Left lobe of liver (tissue), 2 donors: ENCODE measurements at regions not wholly inside any gene's neighbourhood (a gene's known extent, or its start where the extent isn't known, plus 50 kb on each side); places are given as distances from the start of the nearest gene placed in this dataset.

Experiments
- ATAC-seq: fragments of 200-7000 bp; cut with Tn5 transposase; one replicate; pipeline ENCODE4 v1.9.1; 2020; ENCODE audit warnings: mild to moderate bottlenecking, moderate library complexity
- DNase-seq: peaks from one replicate; pipeline ENCODE4 v3.0.0-alpha.2; 2020; ENCODE audit warnings: low spot score
- donor health status: DM: no; HTN: no; CAD: no; lungs with moderate emphysema.
- donor health status: DM: no; HTN: yes; CAD: no.

DNA sequence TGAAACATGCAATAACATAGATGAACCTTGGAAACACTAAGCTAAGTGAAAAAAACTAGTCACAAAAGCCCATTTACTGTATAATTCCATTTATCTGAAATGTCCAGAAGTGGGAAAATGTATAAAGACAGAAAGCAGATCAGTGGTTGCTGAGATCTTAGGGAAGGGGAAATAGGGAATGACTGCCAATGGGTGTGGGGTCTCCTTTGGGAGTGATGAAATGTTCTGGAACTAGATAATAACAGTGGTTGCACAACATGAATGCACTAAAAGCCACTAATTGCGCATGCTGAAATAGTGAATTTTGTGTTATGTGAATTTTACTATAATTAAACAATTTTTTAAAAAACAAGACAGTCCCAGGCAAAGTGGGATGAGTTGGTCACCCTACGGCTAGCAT, 472.8 kb downstream of the CCDC171 start:
- ATAC-seq: no peak
- no peak for DNase-seq

DNA sequence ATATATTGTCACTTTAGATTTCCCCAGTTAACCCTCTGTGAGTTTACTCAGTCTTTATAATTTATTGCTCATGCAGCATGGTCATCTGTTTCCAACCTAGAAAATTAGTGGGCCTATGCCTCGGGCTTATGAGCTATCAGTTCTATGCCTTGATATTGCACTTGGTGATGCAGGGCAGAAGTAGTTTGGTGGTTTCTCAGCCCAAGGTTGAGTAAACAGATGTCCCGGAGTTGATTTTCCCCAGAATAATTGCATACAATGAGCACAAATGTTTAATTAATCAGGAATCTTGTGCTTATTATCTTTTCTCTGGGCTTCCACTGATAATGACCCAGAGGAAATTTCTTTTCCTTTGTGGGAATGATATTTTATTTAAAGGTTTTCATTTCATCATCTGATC, 474.0 kb downstream of the CCDC171 start:
- no peak for ATAC-seq
- DNase-seq: no peak

DNA sequence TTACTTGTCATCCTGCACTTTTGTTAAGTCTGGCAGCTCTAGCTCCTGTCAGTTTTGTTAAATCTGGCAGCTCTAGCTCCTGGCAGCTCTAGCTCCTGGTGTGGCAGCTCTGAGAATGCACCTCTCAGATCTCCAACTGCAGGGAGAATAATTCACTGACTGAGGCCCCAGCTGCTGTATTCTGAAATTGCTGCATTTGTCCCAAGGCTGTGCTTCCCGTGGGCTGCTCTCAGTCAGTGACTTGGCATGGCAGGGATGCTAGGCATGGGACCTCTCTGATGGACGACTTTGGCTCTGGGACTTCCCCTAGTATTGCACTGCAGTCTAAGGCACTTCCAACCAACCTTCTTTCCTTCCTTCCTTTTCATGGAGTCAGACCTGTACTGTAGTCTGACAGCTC, 475.7 kb downstream of the CCDC171 start:
- DNase-seq: no peak
- no peak for ATAC-seq

DNA sequence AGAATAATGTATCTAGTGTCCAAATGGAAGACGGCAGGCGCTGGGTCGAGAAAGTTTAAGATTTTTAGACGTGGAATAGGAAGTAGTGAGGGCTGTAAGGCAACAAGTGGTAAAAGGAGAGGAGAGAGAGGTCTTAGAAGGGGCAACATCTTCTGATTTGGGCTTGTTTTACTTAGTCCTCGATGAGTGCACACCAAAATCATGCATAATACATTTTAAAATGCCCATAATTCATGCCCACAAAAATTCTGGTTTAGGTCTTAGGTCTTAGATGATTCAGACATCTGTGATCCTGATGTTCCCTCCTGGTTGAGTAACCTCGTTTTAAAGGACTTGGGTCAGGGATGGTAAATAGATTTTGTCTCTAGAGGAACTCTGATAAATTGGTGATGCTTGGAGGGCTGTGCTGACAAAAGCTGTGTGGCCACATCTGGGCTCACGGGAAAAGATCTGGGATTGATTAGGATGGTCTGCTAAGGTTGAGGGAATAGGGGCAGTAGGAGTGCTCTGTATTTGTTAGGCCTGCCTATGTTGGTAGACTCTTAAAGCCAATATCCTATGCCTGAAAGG, 476.3 kb downstream of the CCDC171 start:
- no peak for ATAC-seq
- DNase-seq: no peak

DNA sequence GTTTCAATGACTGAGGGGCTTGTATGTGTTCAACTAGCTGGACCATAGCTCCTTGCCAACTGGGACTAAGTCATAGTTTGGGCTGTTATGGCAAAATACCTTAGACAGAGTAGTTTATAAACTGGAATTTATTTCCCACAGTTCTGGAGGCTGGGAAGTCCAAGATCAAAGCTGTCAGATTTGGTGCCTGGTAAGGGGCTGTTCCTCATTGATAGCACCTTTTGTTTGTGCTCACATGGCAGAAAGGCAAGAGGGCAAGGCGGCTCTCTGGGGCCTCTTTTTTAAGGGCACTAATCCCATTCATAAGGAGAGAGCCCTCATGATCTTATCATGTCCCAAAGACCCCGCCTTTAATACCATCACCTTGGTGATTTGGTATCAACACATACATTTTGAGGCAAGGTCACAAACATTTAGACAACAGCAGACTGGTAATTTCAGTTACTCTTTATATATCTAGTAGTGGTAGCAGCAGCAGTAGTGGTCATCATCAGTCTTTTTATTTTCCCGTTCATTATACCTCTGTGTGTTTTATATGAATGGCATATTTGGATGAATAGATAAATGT, 477.0 kb downstream of the CCDC171 start:
- no peak for DNase-seq

DNA sequence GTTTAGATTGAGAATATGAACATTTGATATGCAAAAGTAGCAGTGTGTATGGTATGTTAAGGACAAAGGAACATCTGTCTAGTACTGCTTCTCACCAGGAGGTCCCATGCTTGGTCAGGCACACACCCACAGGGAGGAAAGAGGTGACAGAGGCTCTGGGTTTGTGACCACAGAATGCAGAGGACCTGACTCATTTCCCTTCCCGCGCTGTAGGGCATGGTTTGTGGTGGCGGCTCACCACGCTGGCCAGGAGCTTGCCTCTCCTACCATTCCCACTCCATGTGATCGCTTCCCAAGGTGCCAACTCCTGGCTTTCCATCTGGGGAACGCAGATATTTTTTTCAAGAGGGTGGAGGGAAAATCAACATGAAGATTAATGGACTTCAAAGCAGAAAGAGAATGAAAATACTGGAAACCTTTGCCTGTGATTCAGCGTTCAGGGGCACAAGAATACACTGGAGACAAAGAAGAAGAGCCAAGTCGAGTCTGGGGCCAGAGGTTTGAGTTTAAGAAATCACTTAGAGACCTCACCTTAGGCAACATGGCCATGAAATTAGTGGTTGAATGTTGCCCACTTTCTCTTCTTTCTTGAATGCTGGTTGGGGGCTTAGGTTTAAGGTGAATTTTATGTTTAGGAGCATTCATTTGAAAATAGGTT, 477.8 kb downstream of the CCDC171 start:
- ATAC-seq (no peak), DNase-seq (no peak)

More for the DNA sequence above, 477.0 kb downstream of the CCDC171 start:
- no peak for ATAC-seq

DNA sequence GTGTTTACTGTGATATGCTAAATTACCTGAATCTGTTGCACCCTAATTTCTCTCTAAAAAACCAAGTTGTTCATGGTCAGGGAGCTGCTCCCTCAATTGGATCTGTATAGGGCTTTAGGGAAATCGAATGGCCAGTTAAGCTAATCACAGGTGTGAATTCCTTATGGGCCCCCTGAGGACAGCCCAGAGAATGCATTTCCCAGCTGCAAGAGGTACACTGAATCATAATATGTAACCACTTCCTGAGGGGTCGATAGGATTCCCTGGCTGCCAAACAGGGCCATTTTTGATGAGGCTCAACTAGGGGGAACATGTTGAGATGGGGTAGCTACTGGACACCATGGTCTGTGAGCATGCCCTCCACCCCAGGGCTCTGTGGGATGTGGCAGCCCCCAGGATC, 478.6 kb downstream of the CCDC171 start:
- DNase-seq: no peak
- ATAC-seq: no peak

DNA sequence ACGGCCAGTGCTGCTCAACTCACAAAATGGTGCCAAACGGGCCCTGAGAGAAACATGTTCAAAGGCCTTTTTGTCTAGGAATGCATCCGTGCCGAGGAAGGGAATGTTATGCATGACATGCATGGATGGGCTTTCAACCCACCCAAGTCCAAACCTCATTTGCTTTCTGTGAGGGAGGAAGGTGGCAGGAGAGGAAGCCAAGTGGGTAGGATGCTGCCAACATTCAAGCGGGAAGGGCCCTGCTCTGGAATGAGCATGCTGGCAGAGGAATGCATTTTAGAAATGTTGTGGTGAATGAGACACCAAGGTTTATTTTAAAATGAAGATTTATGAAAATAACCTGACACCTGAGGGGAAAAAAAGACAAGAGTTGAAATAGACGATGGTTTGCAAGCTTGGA, 479.1 kb downstream of the CCDC171 start:
- ATAC-seq (no peak), DNase-seq (no peak)

DNA sequence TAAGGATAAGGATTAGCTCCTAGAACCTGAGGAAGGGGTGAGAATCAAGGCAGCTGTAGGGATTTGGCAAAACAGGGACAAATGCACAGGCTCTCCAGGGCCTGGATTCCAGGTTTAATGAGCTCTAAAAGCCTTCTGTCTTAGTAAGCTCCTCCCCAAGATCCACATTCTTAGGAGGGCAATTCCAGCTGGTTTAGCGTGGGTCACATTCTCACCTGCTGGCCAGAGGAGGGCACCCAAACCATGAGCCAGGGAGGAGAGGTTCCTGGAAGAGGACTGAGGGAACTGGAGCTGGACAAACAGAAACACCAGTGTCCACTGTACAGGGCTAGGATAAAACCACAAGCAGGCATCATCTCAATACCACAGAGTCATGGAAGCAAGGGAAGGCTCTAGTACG, 480.0 kb downstream of the CCDC171 start:
- DNase-seq: no peak

DNA sequence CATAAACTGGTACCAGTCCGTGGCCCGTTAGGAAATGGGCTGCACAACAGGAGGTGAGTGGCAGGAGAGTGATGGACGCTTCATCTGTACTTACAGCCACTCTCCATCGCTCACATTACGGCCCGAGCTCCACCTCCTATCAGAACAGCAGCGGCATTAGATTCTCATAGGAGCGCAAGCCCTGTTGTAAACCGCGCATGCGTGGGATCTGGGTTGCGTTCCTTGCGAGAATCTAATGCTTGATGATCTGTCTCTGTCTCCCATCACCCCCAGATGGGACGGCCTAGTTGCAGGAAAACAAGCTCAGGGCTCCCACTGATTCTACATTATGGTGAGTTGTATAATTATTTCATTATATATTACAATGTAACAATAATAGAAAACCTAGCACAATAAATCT, 480.4 kb downstream of the CCDC171 start:
- DNase-seq (no peak), ATAC-seq (no peak)

More for the DNA sequence above, 480.0 kb downstream of the CCDC171 start:
- no peak for ATAC-seq

DNA sequence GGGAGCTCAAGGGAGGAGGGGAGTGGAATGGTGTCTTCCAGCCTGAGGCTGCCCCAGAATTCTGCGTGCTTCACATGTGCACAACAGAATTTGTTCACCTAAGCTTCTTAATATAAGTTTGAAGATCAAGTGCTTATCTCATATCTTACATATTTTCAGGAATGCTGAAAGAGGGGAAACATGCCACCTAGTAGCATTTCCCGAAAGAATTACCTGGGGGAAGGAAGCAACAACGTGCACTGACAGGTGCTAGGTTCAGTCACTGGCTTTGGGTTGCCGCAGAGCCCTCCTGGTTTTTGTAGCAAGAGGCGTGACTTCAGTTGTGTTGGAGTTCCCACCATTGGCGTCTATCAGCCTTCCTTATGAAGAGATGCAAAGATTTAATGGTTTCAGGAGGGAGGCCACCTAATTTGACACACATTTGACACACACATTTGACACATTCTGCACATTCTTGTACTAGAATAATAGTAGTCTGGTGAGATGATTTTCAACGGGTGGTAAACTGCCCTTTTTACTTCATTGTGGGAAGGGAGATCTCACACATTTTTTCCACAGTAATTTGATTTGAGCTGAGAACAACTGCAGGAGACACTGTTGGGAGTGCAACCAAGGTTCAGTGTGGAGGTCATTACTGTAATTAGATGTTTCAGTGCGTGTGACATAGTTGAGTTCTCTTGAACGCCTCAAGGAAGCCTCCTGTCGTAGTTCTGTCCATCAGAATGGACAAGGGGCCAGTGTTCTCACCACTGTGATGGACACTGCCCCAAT, 481.3 kb downstream of the CCDC171 start:
- DNase-seq: no peak
- ATAC-seq: no peak

DNA sequence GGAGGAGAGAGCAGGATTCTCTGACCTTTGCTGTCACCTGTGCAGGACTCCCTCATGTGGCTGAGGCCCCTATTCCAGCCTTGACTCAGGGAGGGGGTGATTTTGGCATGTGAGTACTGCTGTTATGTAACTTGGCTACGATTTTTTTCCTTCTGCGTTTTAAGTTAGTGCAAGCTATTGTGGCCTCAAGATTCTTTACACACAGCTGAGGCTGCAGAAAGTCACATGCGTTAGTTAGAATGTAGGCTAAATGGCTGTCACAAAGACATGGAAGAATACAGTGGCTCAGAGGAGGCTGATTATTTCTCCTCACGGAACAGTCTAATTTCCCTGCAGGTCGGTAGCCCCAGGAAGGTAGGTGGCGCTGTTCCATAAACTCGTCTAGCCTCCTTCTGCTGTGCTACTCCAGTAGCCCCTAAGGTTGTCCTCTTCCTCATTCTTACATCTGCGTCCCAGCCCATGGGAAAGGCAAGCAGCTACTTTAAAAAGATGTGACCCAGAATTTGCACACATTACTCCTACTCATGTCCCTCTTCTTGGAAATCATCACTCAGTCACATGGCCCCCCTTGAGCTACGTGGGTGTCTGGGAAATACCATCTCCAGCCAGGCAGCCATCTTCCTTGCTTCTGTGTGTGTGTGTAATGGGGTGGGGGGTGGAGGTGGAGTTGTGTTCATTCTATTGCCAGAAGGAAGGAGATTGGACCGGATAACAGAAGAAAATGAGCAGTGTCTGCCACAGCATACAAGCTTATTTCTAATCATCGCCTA, 486.6 kb downstream of the CCDC171 start:
- DNase-seq: no peak
- peak; percentile 28 for ATAC-seq

DNA sequence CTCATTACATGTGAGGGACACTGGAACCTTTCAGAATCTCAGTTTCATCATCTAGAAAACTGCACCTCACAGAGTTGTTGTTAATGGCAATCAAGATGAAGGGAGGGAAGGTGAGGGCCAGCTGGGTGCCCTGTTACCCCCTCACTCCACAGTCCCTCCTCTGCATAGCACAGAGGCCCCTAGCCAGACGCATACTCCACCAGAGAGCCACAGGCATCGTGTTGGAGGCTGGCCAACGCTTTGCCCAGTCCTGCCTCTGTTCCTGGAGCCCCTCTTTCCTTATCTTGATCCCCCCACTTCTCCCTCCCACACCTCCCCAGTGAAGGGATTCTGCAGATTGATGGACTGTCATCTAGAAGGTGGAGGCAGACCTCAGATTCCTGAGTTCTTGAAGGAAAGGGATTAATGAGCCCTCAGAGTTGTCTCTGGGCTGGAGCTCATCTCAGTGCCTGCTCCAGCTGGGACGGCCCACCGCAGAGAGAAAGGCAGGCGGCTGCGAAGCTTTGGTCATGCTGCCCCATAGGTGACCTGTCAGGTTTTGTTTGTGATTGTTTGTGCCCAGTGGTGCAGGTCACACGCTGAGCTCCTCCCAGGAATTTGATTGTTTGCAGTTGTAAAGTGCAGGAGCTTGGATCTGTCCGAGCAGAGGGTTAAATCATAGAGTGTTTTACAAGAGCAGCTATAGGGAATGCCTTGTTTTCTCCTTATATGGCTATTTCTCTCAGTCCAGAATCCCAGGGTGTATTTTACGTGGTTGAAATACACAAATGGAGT, 487.3 kb downstream of the CCDC171 start:
- ATAC-seq (no peak), DNase-seq (no peak)

DNA sequence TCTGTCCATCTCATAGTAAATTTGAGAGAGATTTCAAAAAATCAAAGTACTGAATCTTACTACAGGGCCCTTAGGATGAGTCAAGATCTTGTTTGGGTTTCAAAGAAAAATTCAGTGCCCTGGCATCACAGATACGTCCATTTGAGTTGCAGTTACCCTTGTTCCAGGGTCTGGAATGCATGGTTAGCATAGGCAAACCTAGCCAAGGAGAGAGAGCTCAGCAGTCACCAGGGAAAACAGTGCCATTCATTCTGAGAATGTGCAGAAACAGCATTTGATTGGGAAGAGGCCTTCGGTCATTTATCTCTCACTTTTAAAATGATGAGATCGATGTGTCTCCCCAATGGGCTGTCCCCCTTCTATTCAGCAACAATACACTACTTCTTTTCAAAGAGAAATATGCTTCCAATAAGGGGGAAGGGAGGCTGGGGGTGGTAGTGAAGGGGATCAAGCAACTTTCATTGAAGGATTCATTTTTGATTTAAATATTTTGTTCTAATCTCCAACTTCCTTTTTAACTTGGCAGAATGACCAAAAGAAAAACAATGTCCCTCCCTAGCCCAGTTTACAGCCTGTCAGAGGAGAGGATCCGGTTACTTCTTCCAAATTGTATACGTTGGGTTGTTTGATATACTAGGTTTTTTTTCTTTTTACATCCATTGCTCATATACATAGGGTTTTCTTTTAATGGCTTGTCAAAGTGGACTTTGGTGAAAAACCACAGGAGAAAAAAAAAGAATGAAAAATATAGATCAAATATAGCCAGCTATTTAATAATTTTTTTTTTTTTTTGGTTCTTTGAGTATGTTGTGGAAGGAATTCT, 491.1 kb downstream of the CCDC171 start:
- ATAC-seq: no peak
- DNase-seq: no peak

DNA sequence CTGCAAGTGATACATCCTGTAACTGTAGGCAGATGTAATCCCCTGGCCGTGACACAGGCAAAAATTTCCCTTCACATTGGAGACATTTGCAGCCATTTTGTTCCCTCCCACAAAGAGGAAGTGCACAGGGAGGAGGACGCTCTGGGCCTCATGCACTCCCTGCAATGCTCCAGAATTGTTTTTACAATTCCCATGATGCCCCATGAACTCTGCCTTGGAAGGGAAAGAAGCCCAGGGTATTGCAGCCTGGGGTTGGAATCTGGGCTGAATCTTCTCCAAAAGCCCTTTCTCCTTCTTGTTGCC, 491.7 kb downstream of the CCDC171 start:
- DNase-seq (no peak), ATAC-seq (no peak)

DNA sequence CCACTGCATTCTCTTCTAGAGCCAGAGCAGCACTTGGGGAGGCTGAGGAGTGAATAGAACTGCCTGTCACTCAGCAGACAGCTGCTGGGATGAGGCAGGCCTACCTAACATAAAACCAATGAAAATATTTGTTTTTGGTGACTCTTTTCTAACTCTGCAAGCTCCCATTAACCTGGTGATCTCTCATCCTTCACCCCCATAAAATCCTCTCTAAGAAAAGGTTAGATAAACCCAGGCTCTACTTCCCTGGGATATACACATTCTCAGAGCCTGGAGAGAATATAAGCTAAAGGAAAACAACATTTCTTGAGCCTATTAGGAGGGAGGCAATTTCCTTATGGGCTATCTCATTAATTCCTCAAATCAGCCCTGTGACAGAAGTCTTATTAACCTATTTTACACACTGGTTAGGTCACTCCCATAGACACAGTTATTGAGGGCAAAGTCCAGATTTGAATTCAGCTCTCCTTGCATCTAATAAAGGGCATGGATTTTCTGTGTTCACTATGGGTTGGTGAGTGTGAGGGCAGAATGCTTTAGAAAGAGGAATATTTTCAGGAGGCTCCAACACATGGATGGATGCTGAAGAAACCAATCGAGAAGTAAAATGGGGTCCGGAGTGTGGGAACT, 492.9 kb downstream of the CCDC171 start:
- no peak for ATAC-seq
- DNase-seq: no peak

DNA sequence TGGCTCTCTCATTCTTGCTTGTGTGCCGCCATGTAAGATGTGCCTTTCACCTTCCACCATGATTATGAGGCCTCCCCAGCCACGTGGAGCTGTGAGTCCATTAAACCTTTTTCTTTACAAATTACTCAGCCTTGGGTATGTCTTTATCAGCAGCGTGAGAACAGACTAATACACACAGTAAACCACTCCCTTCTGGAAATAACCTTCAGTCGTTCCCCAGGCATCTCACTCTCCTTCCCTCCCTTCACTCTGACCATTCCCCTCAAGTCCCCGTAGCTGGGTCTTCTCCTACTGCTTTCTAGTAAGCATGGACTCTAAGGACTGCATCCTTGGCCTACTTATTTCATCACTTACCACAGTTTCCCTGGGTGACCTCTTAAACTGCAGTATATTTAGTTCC, 493.9 kb downstream of the CCDC171 start:
- ATAC-seq (no peak), DNase-seq (no peak)

DNA sequence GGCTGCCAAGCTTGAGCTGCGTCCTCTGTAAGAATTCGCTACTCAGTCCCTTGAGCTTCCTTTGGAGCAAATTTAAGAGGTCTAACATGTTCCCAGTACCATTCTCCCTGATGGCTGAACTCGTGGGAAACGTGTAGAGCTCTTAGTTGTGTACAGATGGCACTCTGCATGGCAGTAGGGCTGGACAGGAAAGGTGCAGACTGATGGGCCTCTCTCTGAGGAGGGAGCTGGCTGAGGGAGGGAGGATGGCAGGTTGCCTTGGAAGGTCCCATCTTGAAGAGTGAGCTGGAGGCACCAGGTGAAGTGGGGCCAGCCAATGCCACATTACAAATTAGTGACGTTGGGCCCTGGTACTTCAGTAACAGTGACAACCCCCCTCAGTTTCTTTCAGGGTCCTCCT, 495.3 kb downstream of the CCDC171 start:
- no peak for DNase-seq
- ATAC-seq: no peak

DNA sequence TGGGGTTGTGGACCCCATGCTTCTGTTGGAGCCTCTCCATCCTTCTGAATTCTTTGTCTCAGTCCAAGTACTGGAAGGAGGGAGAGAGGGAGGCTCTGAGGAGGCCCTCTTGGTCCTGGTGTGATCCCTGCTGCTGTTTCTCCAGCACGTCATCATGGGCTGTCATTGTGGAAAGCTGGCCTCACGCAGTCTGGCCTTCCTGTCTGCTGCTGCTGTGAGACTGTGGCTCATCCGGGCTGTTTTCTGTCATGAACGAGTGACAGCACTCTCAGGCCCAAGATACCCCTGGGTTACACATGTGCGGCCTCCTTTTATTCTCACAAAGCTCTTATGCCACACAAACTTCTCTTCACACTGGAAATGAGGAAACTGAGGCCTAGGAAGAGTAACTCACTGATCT, 499.3 kb downstream of the CCDC171 start:
- ATAC-seq (no peak), DNase-seq (no peak)
